HepG2 (cell line): ENCODE measurements at regions not wholly inside any gene's neighbourhood (a gene's known extent, or its start where the extent isn't known, plus 50 kb on each side); places are given as distances from the start of the nearest gene placed in this dataset.

ENCODE experiments used
- EEA1 ChIP-seq: sonication (generic); formaldehyde crosslinking; IDR thresholded peaks from 2 replicates; pipeline ENCODE4 v1.5.1; 2020; ENCODE audit warnings: mild to moderate bottlenecking, missing genetic modification reagents, borderline replicate concordance
- FOXA1 ChIP-seq, 2 experiments: fragments of 450-650 bp in 1 of 2; sonication (generic) in 1 of 2; formaldehyde crosslinking in 1 of 2; IDR thresholded peaks; 2 replicates each; pipeline versions ENCODE4 v1.4.0 to v1.6.1; 2016 to 2020; ENCODE audit warnings: missing genetic modification reagents in 1 of 2
- HOXA3 ChIP-seq: sonication (generic); formaldehyde crosslinking; IDR thresholded peaks from 2 replicates; pipeline ENCODE4 v1.5.0; 2020; ENCODE audit warnings: missing genetic modification reagents
- MEF2D ChIP-seq: sonication (generic); formaldehyde crosslinking; IDR thresholded peaks from 2 replicates; pipeline ENCODE4 v1.5.1; 2020; ENCODE audit warnings: mild to moderate bottlenecking, missing genetic modification reagents
- MTF1 ChIP-seq: sonication (generic); formaldehyde crosslinking; IDR thresholded peaks from 2 replicates; pipeline ENCODE4 v1.5.0; 2020; ENCODE audit warnings: missing genetic modification reagents
- MYPOP ChIP-seq: sonication (generic); formaldehyde crosslinking; IDR thresholded peaks from 2 replicates; pipeline ENCODE4 v1.8.1; 2023; ENCODE audit warnings: mild to moderate bottlenecking, moderate library complexity, missing genetic modification reagents
- USF2 ChIP-seq, 2 experiments: sonication (generic) in 1 of 2; formaldehyde crosslinking in 1 of 2; IDR thresholded peaks; 2 replicates each; pipeline versions ENCODE4 v1.5.1 to v1.6.1; 2011 to 2020; ENCODE audit warnings: borderline replicate concordance in 1 of 2, low read depth in 1 of 2, low read length in 1 of 2, mild to moderate bottlenecking in 1 of 2, missing genetic modification reagents in 1 of 2, moderate library complexity in 1 of 2
- ZFP36L1 ChIP-seq: sonication (generic); formaldehyde crosslinking; IDR thresholded peaks from 2 replicates; pipeline ENCODE4 v1.8.0; 2022; ENCODE audit warnings: mild to moderate bottlenecking, missing genetic modification reagents, moderate library complexity
- ZNF558 ChIP-seq: sonication (generic); formaldehyde crosslinking; IDR thresholded peaks from 2 replicates; pipeline ENCODE4 v1.9.0; 2022; ENCODE audit warnings: mild to moderate bottlenecking, missing genetic modification reagents, borderline replicate concordance
- ZNF598 ChIP-seq: sonication (generic); formaldehyde crosslinking; IDR thresholded peaks from 2 replicates; pipeline ENCODE4 v1.5.1; 2020; ENCODE audit warnings: mild to moderate bottlenecking, missing genetic modification reagents, borderline replicate concordance

- TF ChIP-seq USF2 (IDR thresholded peaks at IDR 0.05; ENCODE audit: low read depth, low read length) (no peak), USF2 (CRISPR knock-in tag; IDR thresholded peaks at IDR 0.05; ENCODE audit: borderline replicate concordance) (no peak), FOXA1 (IDR thresholded peaks at IDR 0.05) (no peak), FOXA1 (CRISPR knock-in tag; IDR thresholded peaks at IDR 0.05) (no peak), MYPOP (CRISPR knock-in tag) (no peak), EEA1 (CRISPR knock-in tag) (no peak), ZFP36L1 (CRISPR knock-in tag) (no peak), ZNF558 (CRISPR knock-in tag) (no peak), ZNF598 (CRISPR knock-in tag) (no peak), MTF1 (CRISPR knock-in tag) (no peak), HOXA3 (CRISPR knock-in tag) (no peak), MEF2D (CRISPR knock-in tag) (no peak)
These were observed 519.9 kb downstream of the RNF144A start (continued) for GRCh38 chr2:7437141-7437540.
